Body of pancreas (tissue), 4 donors: ENCODE measurements at regions not wholly inside any gene's neighbourhood (a gene's known extent, or its start where the extent isn't known, plus 50 kb on each side); places are given as distances from the start of the nearest gene placed in this dataset.

ENCODE experiments used
- CTCF ChIP-seq, 7 experiments: fragments of 450-650 bp in 4 of 7; fragments of 200-600 bp in 3 of 7; sonication (generic) in 3 of 7; IDR thresholded peaks; one replicate each; pipeline ENCODE4 v1.5.1; 2016 to 2019; ENCODE audit warnings: antibody characterized with exemption in 7 of 7
- POLR2A ChIP-seq, 3 donors: fragments of 450-650 bp; IDR thresholded peaks; one replicate each; pipeline ENCODE4 v1.6.1; 2016; ENCODE audit warnings: antibody characterized with exemption in 3 of 3, mild to moderate bottlenecking in 2 of 3

GRCh38 chr9:135403733-135404450 is 75.7 kb upstream of the PPP1R26 start:
- no peak for TF ChIP-seq POLR2A (IDR thresholded peaks at IDR 0.05)
- no peak for TF ChIP-seq CTCF (IDR thresholded peaks at IDR 0.05)
